H1 (cell line): ENCODE measurements at regions not wholly inside any gene's neighbourhood (a gene's known extent, or its start where the extent isn't known, plus 50 kb on each side); places are given as distances from the start of the nearest gene placed in this dataset.

Experiments used
- CTCF ChIA-PET: fragments of 300-600 bp; sonication (Branson Sonifier 250); formaldehyde crosslinking; loops from one replicate; lab custom pipeline; 2021; ENCODE audit not compliant: partially characterized antibody; lab: Charles Lee
- POLR2A ChIA-PET: fragments of 300-600 bp; sonication (Branson Sonifier 250); formaldehyde crosslinking; loops from one replicate; lab custom pipeline; 2021; ENCODE audit warnings: inconsistent platforms; ENCODE audit not compliant: partially characterized antibody; lab: Charles Lee
- DNase-seq, 2 experiments: peaks; one replicate each; pipeline versions ENCODE4 v3.0.0 to v3.0.0-alpha.2; 2010 to 2022; ENCODE audit warnings: low spot score in 2 of 2, low read depth in 1 of 2, mixed read lengths in 1 of 2
- FAIRE-seq: peaks from 2 replicates; lab custom pipeline; 2011; peaks lifted over from hg19 to GRCh38; lab: Jason Lieb, UNC
- H2AFZ ChIP-seq: 2 replicates; pipeline ENCODE4 v1.8.1; 2012; ENCODE audit warnings: low read length, inconsistent platforms
- H2AK5ac ChIP-seq: 2 replicates; pipeline ENCODE4 v1.6.1; 2013; ENCODE audit warnings: low read depth, low read length
- H2BK120ac ChIP-seq: replicated peaks from 2 replicates; pipeline ENCODE3; 2013; ENCODE audit warnings: low read depth, low read length, inconsistent platforms
- H2BK12ac ChIP-seq: 2 replicates; pipeline ENCODE4 v1.6.1; 2013; ENCODE audit warnings: low read depth, low read length
- H2BK15ac ChIP-seq: 2 replicates; pipeline ENCODE4 v1.6.1; 2013; ENCODE audit warnings: low read length
- H2BK20ac ChIP-seq: 2 replicates; pipeline ENCODE4 v1.6.1; 2013; ENCODE audit warnings: low read length
- H2BK5ac ChIP-seq: 2 replicates; pipeline ENCODE4 v1.6.1; 2013; ENCODE audit warnings: low read depth, low read length
- H3K14ac ChIP-seq: 2 replicates; pipeline ENCODE4 v1.6.1; 2013; ENCODE audit warnings: inconsistent platforms; ENCODE audit not compliant: insufficient read length
- H3K18ac ChIP-seq: 2 replicates; pipeline ENCODE4 v1.6.1; 2013; ENCODE audit warnings: low read length; ENCODE audit errors: extremely low read depth
- H3K23ac ChIP-seq: 2 replicates; pipeline ENCODE4 v1.6.1; 2013; ENCODE audit warnings: inconsistent platforms; ENCODE audit not compliant: insufficient read length
- H3K23me2 ChIP-seq: 2 replicates; pipeline ENCODE4 v1.6.1; 2013; ENCODE audit warnings: low read depth, low read length
- H3K27ac ChIP-seq: 2 replicates; pipeline ENCODE4 v1.6.1; 2011; ENCODE audit warnings: low read depth, low read length, inconsistent platforms
- H3K27me3 ChIP-seq, 4 experiments: replicated peaks in 1 of 4; 1 replicate in 1 of 4; 2 replicates in 3 of 4; pipeline versions ENCODE4 v1.6.1 to v1.8.1; 2011 to 2013; ENCODE audit warnings: low read length in 3 of 4, mild to moderate bottlenecking in 3 of 4, inconsistent platforms in 2 of 4, mixed read lengths in 2 of 4, moderate library complexity in 1 of 4; ENCODE audit not compliant: control insufficient read depth in 3 of 4, insufficient read depth in 3 of 4; ENCODE audit errors: extremely low read depth in 1 of 4
- H3K36me3 ChIP-seq, 4 experiments: 2 replicates each; pipeline versions ENCODE4 v1.6.1 to v1.8.1; 2011 to 2013; ENCODE audit warnings: mild to moderate bottlenecking in 4 of 4, low read length in 3 of 4, moderate library complexity in 2 of 4, control low read depth in 1 of 4, inconsistent platforms in 1 of 4; ENCODE audit not compliant: insufficient read depth in 4 of 4, control insufficient read depth in 2 of 4
- H3K4ac ChIP-seq: replicated peaks from 2 replicates; pipeline ENCODE3; 2013; ENCODE audit warnings: low read length, low read depth, mixed read lengths, inconsistent platforms; ENCODE audit not compliant: insufficient read length
- H3K4me1 ChIP-seq, 4 experiments: replicated peaks in 1 of 4; 1 replicate in 1 of 4; 2 replicates in 3 of 4; pipeline versions ENCODE4 v1.6.1 to v1.8.1; 2011 to 2013; ENCODE audit warnings: low read length in 3 of 4, inconsistent platforms in 2 of 4, mixed read lengths in 1 of 4; ENCODE audit not compliant: insufficient read depth in 4 of 4, control insufficient read depth in 3 of 4
- H3K4me2 ChIP-seq, 2 experiments: 2 replicates each; pipeline versions ENCODE4 v1.6.1 to v1.8.1; 2011 to 2013; ENCODE audit warnings: low read depth in 2 of 2, low read length in 2 of 2, control low read depth in 1 of 2, inconsistent platforms in 1 of 2, mild to moderate bottlenecking in 1 of 2; ENCODE audit not compliant: insufficient read depth in 1 of 2
- H3K4me3 ChIP-seq, 4 experiments: fragments of 200-600, 300-600 bp in 1 of 4; sonication (generic), shearing (Covaris generic), sonication (Bioruptor Twin) in 1 of 4; 2 replicates each; pipeline versions ENCODE4 v1.5.1 to v1.8.1; 2011 to 2016; ENCODE audit warnings: low read length in 4 of 4, low read depth in 3 of 4, control low read depth in 2 of 4, inconsistent platforms in 2 of 4, mild to moderate bottlenecking in 2 of 4, mixed read lengths in 1 of 4, moderate library complexity in 1 of 4; ENCODE audit not compliant: insufficient read depth in 2 of 4; ENCODE audit errors: extremely low read depth in 1 of 4
- H3K56ac ChIP-seq: replicated peaks from 2 replicates; pipeline ENCODE3; 2013; ENCODE audit warnings: low read depth, mild to moderate bottlenecking, mixed read lengths, low read length, inconsistent platforms; ENCODE audit not compliant: insufficient read length
- H3K79me1 ChIP-seq: 2 replicates; pipeline ENCODE4 v1.6.1; 2013; ENCODE audit warnings: low read depth, low read length, control low read depth
- H3K79me2 ChIP-seq, 2 experiments: 2 replicates each; pipeline versions ENCODE4 v1.6.1 to v1.8.1; 2012 to 2013; ENCODE audit warnings: low read length in 2 of 2, mild to moderate bottlenecking in 2 of 2, inconsistent platforms in 1 of 2; ENCODE audit not compliant: insufficient read depth in 2 of 2, control insufficient read depth in 1 of 2
- H3K9ac ChIP-seq, 4 experiments: replicated peaks in 1 of 4; 1 replicate in 1 of 4; 2 replicates in 3 of 4; pipeline versions ENCODE4 v1.6.1 to v1.8.1; 2011 to 2013; ENCODE audit warnings: low read depth in 3 of 4, low read length in 3 of 4, control low read depth in 2 of 4, mild to moderate bottlenecking in 2 of 4, moderate library complexity in 2 of 4, inconsistent platforms in 1 of 4; ENCODE audit errors: extremely low read depth in 1 of 4
- H3K9me3 ChIP-seq, 2 experiments: 2 replicates each; pipeline versions ENCODE4 v1.6.1 to v1.8.1; 2012 to 2013; ENCODE audit warnings: mild to moderate bottlenecking in 2 of 2, moderate library complexity in 2 of 2, control low read depth in 1 of 2, inconsistent platforms in 1 of 2, low read depth in 1 of 2, low read length in 1 of 2, mixed read lengths in 1 of 2; ENCODE audit not compliant: insufficient read depth in 2 of 2
- H4K20me1 ChIP-seq, 2 experiments: replicated peaks in 1 of 2; 2 replicates each; pipeline versions ENCODE3 to v1.8.1; 2011 to 2013; ENCODE audit warnings: inconsistent platforms in 2 of 2, low read length in 2 of 2, mild to moderate bottlenecking in 1 of 2; ENCODE audit not compliant: insufficient read depth in 2 of 2, control insufficient read depth in 1 of 2
- H4K5ac ChIP-seq: 2 replicates; pipeline ENCODE4 v1.6.1; 2013; ENCODE audit warnings: low read length, low read depth, mixed read lengths, inconsistent platforms; ENCODE audit not compliant: insufficient read length
- H4K8ac ChIP-seq: 2 replicates; pipeline ENCODE4 v1.8.0; 2013; ENCODE audit warnings: mild to moderate bottlenecking, moderate library complexity, low read length, inconsistent platforms; ENCODE audit not compliant: insufficient read depth; ENCODE audit errors: extremely low read depth
- H4K91ac ChIP-seq: replicated peaks from 2 replicates; pipeline ENCODE3; 2013; ENCODE audit warnings: low read length, mixed read lengths, inconsistent platforms; ENCODE audit not compliant: insufficient read length
- ASH2L ChIP-seq: fragments of 200-600, 300-600 bp; sonication (generic); IDR thresholded peaks from one replicate; pipeline ENCODE4 v1.7.1; 2017; ENCODE audit warnings: low read length
- CBX8 ChIP-seq: fragments of 300-800, 300-1000 bp; sonication (generic); IDR thresholded peaks from 2 replicates; pipeline ENCODE4 v1.7.1; 2016; ENCODE audit warnings: low read depth, low read length, borderline replicate concordance
- CHD1 ChIP-seq: IDR thresholded peaks from 2 replicates; pipeline ENCODE4 v1.6.1; 2012; ENCODE audit warnings: low read depth, low read length, improper control_type of control experiment
- CTBP2 ChIP-seq: IDR thresholded peaks from 2 replicates; pipeline ENCODE4 v1.7.0; 2011; ENCODE audit warnings: borderline replicate concordance, mild to moderate bottlenecking, moderate library complexity, mixed read lengths, low read length; ENCODE audit not compliant: insufficient read depth, insufficient read length
- FOSL1 ChIP-seq: IDR thresholded peaks from 2 replicates; pipeline ENCODE4 v1.6.1; 2011; ENCODE audit warnings: mild to moderate bottlenecking, low read depth, low read length, moderate library complexity; ENCODE audit not compliant: insufficient read depth
- HDAC2 ChIP-seq, 2 experiments: fragments of 300-600 bp in 1 of 2; sonication (generic) in 1 of 2; IDR thresholded peaks; 2 replicates each; pipeline ENCODE4 v1.6.1; 2011 to 2012; ENCODE audit warnings: low read depth in 2 of 2, low read length in 2 of 2, mild to moderate bottlenecking in 2 of 2, moderate library complexity in 2 of 2, borderline replicate concordance in 1 of 2, inconsistent platforms in 1 of 2
- MAFK ChIP-seq: IDR thresholded peaks from 2 replicates; pipeline ENCODE4 v1.6.1; 2012; ENCODE audit warnings: low read depth, mild to moderate bottlenecking, improper control_type of control experiment, low read length
- RBBP5 ChIP-seq: IDR thresholded peaks from 2 replicates; pipeline ENCODE4 v1.7.1; 2012; ENCODE audit warnings: low read depth, mild to moderate bottlenecking, inconsistent platforms, low read length, moderate library complexity, borderline replicate concordance
- RXRA ChIP-seq: IDR thresholded peaks from 2 replicates; pipeline ENCODE4 v1.6.1; 2011; ENCODE audit warnings: low read depth, mild to moderate bottlenecking, low read length, moderate library complexity; ENCODE audit not compliant: insufficient read depth
- TAF1 ChIP-seq: IDR thresholded peaks from 2 replicates; pipeline ENCODE4 v1.6.1; 2011; ENCODE audit warnings: mild to moderate bottlenecking, low read depth, low read length
- YY1 ChIP-seq: IDR thresholded peaks from 2 replicates; pipeline ENCODE4 v1.6.1; 2011; ENCODE audit warnings: low read depth, mild to moderate bottlenecking, low read length
- WGBS, 2 experiments: shearing (Covaris generic) in 1 of 2; methylation state at CpG; one replicate each; pipeline versions ENCODE4 v1.1.6 to v1.1.7; 2013 to 2015; ENCODE audit warnings: low lambda C conversion rate in 2 of 2, mixed read lengths in 2 of 2, inconsistent platforms in 1 of 2, low coverage in 1 of 2, missing lambda C conversion rate in 1 of 2; ENCODE audit not compliant: insufficient replicate concordance in 2 of 2, insufficient coverage in 1 of 2, insufficient read length in 1 of 2; ENCODE audit errors: extremely low coverage in 1 of 2, missing lambda C conversion rate in 1 of 2; 5-methylcytosine and 5-hydroxymethylcytosine counted together
- TF ChIP-seq, protein P1 (sequence below), 3 experiments: IDR thresholded peaks; 1 replicate in 2 of 3; 2 replicates in 1 of 3; pipeline versions ENCODE4 v1.5.1 to v1.6.1; 2011; ENCODE audit warnings: low read length in 3 of 3, mild to moderate bottlenecking in 3 of 3, inconsistent platforms in 2 of 3, low read depth in 1 of 3, moderate library complexity in 1 of 3; ENCODE audit not compliant: insufficient read depth in 1 of 3; ENCODE audit errors: control extremely low read depth in 1 of 3

DNA sequence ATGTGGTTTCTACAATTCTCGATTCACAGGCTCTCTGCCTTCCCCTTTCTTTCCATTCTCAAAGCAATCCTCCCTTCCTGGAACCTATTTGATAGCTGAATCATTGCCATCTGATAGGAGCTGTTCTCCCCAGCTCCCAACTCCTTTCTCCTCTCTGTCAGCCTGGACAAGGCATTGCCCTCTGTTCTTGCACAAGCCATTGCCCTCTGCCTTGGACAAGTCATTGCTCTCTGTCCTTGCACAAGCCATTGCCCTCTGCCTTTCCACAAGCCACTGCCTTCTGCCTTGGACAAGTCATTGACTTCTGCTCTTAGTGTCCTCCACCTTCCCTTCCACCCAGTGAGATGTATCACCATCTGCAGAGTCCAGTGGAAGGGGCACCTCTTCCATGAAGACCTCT lies 256.1 kb upstream of the STS start:
- Histone ChIP-seq H3K4ac (no peak overlapping the region), H2BK12ac (no peak overlapping the region), H3K79me1 (no peaks in the 10 kb centered on the region), H3K4me1 (no peaks in the 10 kb centered on the region), H3K56ac (no peak overlapping the region), H3K23me2 (no peaks in the 10 kb centered on the region), H2BK5ac (no peak overlapping the region), H3K4me2 (no peak overlapping the region), H2AFZ (no peak overlapping the region), H3K27ac (no peak overlapping the region), H4K5ac (no peak overlapping the region), H2BK15ac (no peak overlapping the region), H3K14ac (no peak overlapping the region), H3K36me3 (peaks cover 0 to 2% (median 0%) of the 10 kb centered on the region in 4 experiments; a peak in 1 of 8 replicates), H3K4me3 (no peak overlapping the region), H2BK20ac (no peak overlapping the region), H3K9ac (no peak overlapping the region), H3K18ac (no peak overlapping the region), H3K23ac (no peak overlapping the region), H3K79me2 (no peaks in the 10 kb centered on the region), H4K20me1 (no peaks in the 10 kb centered on the region), H4K91ac (no peak overlapping the region), H2AK5ac (no peak overlapping the region), H4K8ac (no peak overlapping the region; the same call in 1 of the 2 replicates), H3K9me3 (0 out of 4 replicates have a peak, but pooled peaks cover 0 to 6% of the 10 kb centered on the region in 2 experiments), H3K27me3 (no peaks in the 10 kb centered on the region), H2BK120ac (no peak overlapping the region)
- DNase-seq: no peak
- WGBS, 2 experiments: no CpG with 5 or more reads among the region's 1 CpG
- ChIA-PET CTCF (no interaction called here), POLR2A (interaction anchor here (0.6 kb wide), 1 partner anchor 91 kb away, joined by 3 read pairs; no protein-coding TSS in a partner anchor)
- no peak for FAIRE-seq
- TF ChIP-seq HDAC2 (IDR thresholded peaks at IDR 0.05; ENCODE audit: borderline replicate concordance in 1 of 2, low read depth in 2 of 2, low read length in 2 of 2): no peak
- no peak for TF ChIP-seq MAFK
- no peak for TF ChIP-seq TAF1
- TF ChIP-seq ASH2L: no peak
- TF ChIP-seq CTBP2: no peak
- no peak for TF ChIP-seq FOSL1
- TF ChIP-seq CHD1: no peak
- TF ChIP-seq CBX8: no peak
- TF ChIP-seq, protein P1, sequence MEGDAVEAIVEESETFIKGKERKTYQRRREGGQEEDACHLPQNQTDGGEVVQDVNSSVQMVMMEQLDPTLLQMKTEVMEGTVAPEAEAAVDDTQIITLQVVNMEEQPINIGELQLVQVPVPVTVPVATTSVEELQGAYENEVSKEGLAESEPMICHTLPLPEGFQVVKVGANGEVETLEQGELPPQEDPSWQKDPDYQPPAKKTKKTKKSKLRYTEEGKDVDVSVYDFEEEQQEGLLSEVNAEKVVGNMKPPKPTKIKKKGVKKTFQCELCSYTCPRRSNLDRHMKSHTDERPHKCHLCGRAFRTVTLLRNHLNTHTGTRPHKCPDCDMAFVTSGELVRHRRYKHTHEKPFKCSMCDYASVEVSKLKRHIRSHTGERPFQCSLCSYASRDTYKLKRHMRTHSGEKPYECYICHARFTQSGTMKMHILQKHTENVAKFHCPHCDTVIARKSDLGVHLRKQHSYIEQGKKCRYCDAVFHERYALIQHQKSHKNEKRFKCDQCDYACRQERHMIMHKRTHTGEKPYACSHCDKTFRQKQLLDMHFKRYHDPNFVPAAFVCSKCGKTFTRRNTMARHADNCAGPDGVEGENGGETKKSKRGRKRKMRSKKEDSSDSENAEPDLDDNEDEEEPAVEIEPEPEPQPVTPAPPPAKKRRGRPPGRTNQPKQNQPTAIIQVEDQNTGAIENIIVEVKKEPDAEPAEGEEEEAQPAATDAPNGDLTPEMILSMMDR (IDR thresholded peaks at IDR 0.05; ENCODE audit: control extremely low read depth in 1 of 3, insufficient read depth in 1 of 3, low read depth in 1 of 3, low read length in 3 of 3): no peak
- no peak for TF ChIP-seq RBBP5
- TF ChIP-seq RXRA: no peak
- no peak for TF ChIP-seq YY1
